ENCODE measurements at regions not wholly inside any gene's neighbourhood (a gene's known extent, or its start where the extent isn't known, plus 50 kb on each side); places are given as distances from the start of the nearest gene placed in this dataset.
A peak's percentile ranks its signal among the peaks of the same experiment; 100 is the strongest.

- DNase-seq = no peak
- Histone ChIP-seq H3K27me3 (no peaks in the 10 kb centered on the region), H3K9me3 (no peaks in the 10 kb centered on the region), H3K4me3 (no peak overlapping the region), H3K36me3 (no peaks in the 10 kb centered on the region), H3K4me1 (no peaks in the 10 kb centered on the region), H3K27ac (no peak overlapping the region)
- 61 to 81% (median 70%) methylated on average over 1 of the region's 1 CpG for WGBS, 5 donors
- TF ChIP-seq POLR2AphosphoS5 (IDR thresholded peaks at IDR 0.05) (no peak), EP300 (IDR thresholded peaks at IDR 0.05) (no peak), POLR2A (IDR thresholded peaks at IDR 0.05) (no peak), CTCF (IDR thresholded peaks at IDR 0.05) (no peak)
- intact Hi-C loops (cut with DNase I; ENCODE audit: low total_unique reads) = no loop called here
Measured at GRCh38 chr7:12884033-12884432, 196.6 kb downstream of the ARL4A start.

- Histone ChIP-seq H3K27ac (no peak overlapping the region), H3K9me3 (no peaks in the 10 kb centered on the region), H3K4me3 (no peak overlapping the region), H3K4me1 (no peaks in the 10 kb centered on the region), H3K36me3 (no peaks in the 10 kb centered on the region), H3K27me3 (no peaks in the 10 kb centered on the region)
- intact Hi-C loops (cut with DNase I; ENCODE audit: low total_unique reads) = no loop called here
- DNase-seq = no peak
- TF ChIP-seq POLR2AphosphoS5 (IDR thresholded peaks at IDR 0.05) (no peak), CTCF (IDR thresholded peaks at IDR 0.05) (no peak), EP300 (IDR thresholded peaks at IDR 0.05) (no peak), POLR2A (IDR thresholded peaks at IDR 0.05) (no peak)
- WGBS, 5 donors = 45 to 80% (median 59%) methylated on average over 3 of the region's 3 CpGs
Measured at GRCh38 chr7:12884856-12885440, 197.5 kb downstream of the ARL4A start.

GRCh38 chr7:12888717-12889116, 201.3 kb downstream of the ARL4A start:
- TF ChIP-seq POLR2A (IDR thresholded peaks at IDR 0.05) (no peak), EP300 (IDR thresholded peaks at IDR 0.05) (no peak), CTCF (IDR thresholded peaks at IDR 0.05) (no peak), POLR2AphosphoS5 (IDR thresholded peaks at IDR 0.05) (no peak)
- 66 to 84% (median 77%) methylated on average over 2 of the region's 2 CpGs for WGBS, 5 donors

GRCh38 chr7:12889391-12889790, 202.0 kb downstream of the ARL4A start:
- WGBS, 5 donors = 83 to 90% (median 88%) methylated on average over 4 of the region's 4 CpGs
- DNase-seq = no peak
- H3K36me3 ChIP-seq = no peaks in the 10 kb centered on the region
- no peaks in the 10 kb centered on the region for H3K4me1 ChIP-seq
- intact Hi-C loops (cut with DNase I; ENCODE audit: low total_unique reads) = no loop called here
- no peaks in the 10 kb centered on the region for H3K9me3 ChIP-seq
- no peak overlapping the region for H3K27ac ChIP-seq
- H3K27me3 ChIP-seq = no peaks in the 10 kb centered on the region
- no peak overlapping the region for H3K4me3 ChIP-seq
- no peak for TF ChIP-seq POLR2AphosphoS5 (IDR thresholded peaks at IDR 0.05)
- TF ChIP-seq CTCF (IDR thresholded peaks at IDR 0.05) = no peak
- no peak for TF ChIP-seq EP300 (IDR thresholded peaks at IDR 0.05)
- TF ChIP-seq POLR2A (IDR thresholded peaks at IDR 0.05) = no peak

More at GRCh38 chr7:12888717-12889116, 201.3 kb downstream of the ARL4A start:
- peak in 1 of 2 donors; percentile 6 for DNase-seq
- H3K27me3 ChIP-seq = no peaks in the 10 kb centered on the region
- no peak overlapping the region for H3K27ac ChIP-seq
- no peaks in the 10 kb centered on the region for H3K4me1 ChIP-seq
- H3K9me3 ChIP-seq = no peaks in the 10 kb centered on the region
- no peaks in the 10 kb centered on the region for H3K36me3 ChIP-seq
- H3K4me3 ChIP-seq = no peak overlapping the region
- intact Hi-C loops (cut with DNase I; ENCODE audit: low total_unique reads) = no loop called here

All from stomach (tissue), 8 donors.